Activated CD8-positive, alpha-beta T cell treated with anti-CD3 and anti-CD28 coated beads for 36 hours (primary cell): ENCODE measurements at regions not wholly inside any gene's neighbourhood (a gene's known extent, or its start where the extent isn't known, plus 50 kb on each side); places are given as distances from the start of the nearest gene placed in this dataset.

ENCODE experiments used
- ATAC-seq: fragments of 200-7000 bp; cut with Tn5 transposase; one replicate; pipeline ENCODE4 v1.10.0; 2021; ENCODE audit warnings: mild to moderate bottlenecking, moderate library complexity
- CTCF ChIA-PET: fragments of 350-600 bp; sonication (Branson Sonifier 250); formaldehyde crosslinking; loops from one replicate; lab custom pipeline; 2021; ENCODE audit warnings: antibody characterized with exemption; lab: Charles Lee
- POLR2A ChIA-PET: fragments of 350-600 bp; sonication (Branson Sonifier 250); formaldehyde crosslinking; loops from one replicate; lab custom pipeline; 2021; ENCODE audit warnings: antibody characterized with exemption; lab: Charles Lee
- DNase-seq: peaks from one replicate; pipeline ENCODE4 v3.0.0-alpha.2; 2020
- H3K27ac Mint-ChIP-seq: one replicate; pipeline ENCODE4 v1.8.0; 2021; ENCODE audit warnings: mild to moderate bottlenecking, mixed read lengths
- H3K27me3 Mint-ChIP-seq: one replicate; pipeline ENCODE4 v1.8.0; 2021; ENCODE audit warnings: mixed read lengths
- H3K36me3 Mint-ChIP-seq: one replicate; pipeline ENCODE4 v1.8.0; 2021; ENCODE audit warnings: low read depth, mixed read lengths
- H3K4me1 Mint-ChIP-seq: one replicate; pipeline ENCODE4 v1.8.0; 2021; ENCODE audit warnings: low read depth, mixed read lengths
- H3K4me3 Mint-ChIP-seq: one replicate; pipeline ENCODE4 v1.8.0; 2021; ENCODE audit warnings: mild to moderate bottlenecking, moderate library complexity, mixed read lengths
- H3K9me3 Mint-ChIP-seq: one replicate; pipeline ENCODE4 v1.8.0; 2021; ENCODE audit warnings: mixed read lengths
- intact Hi-C: fragments of 100-400 bp; cut with micrococcal nuclease; formaldehyde crosslinking; loops from one replicate; pipeline ENCODE4 v1.10.0; 2022
- TF ChIP-seq, protein P1 (sequence below): fragments of 200-600 bp; IDR thresholded peaks from one replicate; pipeline ENCODE4 v1.8.0; 2022; ENCODE audit warnings: antibody characterized with exemption, mild to moderate bottlenecking

DNA sequence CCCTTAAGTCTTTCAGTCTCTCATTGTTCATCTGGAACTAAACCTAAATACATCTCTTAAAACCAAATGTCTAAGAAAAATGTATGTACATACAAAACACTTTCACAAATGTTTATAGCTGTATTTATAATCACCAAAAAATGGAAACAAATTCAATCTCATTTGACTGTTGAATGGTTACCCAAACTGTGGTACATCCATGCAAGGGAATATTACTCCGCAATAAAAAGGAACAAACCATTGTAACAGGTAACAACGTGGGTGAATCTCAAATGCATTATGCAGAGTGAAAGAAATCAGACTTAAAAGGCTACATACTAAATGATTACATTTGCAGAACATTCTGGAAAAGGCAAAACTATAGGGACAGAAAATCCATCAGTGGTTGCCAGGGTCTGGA lies 425.2 kb downstream of the COG6 start:
- ChIA-PET POLR2A (interaction anchor here (0.9 kb wide), 1 partner anchor 69 kb away, joined by 3 read pairs; no protein-coding TSS in a partner anchor), CTCF (interaction anchor here (4.0 kb wide), 1 partner anchor 11 kb away, joined by 25 read pairs; no protein-coding TSS in a partner anchor)
- no peak overlapping the region for H3K27ac Mint-ChIP-seq
- no peak for ATAC-seq
- H3K27me3 Mint-ChIP-seq: no peaks in the 10 kb centered on the region
- H3K9me3 Mint-ChIP-seq: no peaks in the 10 kb centered on the region
- H3K4me1 Mint-ChIP-seq: peaks cover 11% of the 10 kb centered on the region
- TF ChIP-seq, protein P1, sequence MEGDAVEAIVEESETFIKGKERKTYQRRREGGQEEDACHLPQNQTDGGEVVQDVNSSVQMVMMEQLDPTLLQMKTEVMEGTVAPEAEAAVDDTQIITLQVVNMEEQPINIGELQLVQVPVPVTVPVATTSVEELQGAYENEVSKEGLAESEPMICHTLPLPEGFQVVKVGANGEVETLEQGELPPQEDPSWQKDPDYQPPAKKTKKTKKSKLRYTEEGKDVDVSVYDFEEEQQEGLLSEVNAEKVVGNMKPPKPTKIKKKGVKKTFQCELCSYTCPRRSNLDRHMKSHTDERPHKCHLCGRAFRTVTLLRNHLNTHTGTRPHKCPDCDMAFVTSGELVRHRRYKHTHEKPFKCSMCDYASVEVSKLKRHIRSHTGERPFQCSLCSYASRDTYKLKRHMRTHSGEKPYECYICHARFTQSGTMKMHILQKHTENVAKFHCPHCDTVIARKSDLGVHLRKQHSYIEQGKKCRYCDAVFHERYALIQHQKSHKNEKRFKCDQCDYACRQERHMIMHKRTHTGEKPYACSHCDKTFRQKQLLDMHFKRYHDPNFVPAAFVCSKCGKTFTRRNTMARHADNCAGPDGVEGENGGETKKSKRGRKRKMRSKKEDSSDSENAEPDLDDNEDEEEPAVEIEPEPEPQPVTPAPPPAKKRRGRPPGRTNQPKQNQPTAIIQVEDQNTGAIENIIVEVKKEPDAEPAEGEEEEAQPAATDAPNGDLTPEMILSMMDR: no peak
- no peaks in the 10 kb centered on the region for H3K36me3 Mint-ChIP-seq
- intact Hi-C loops: no loop called here
- no peak overlapping the region for H3K4me3 Mint-ChIP-seq
- DNase-seq: no peak

DNA sequence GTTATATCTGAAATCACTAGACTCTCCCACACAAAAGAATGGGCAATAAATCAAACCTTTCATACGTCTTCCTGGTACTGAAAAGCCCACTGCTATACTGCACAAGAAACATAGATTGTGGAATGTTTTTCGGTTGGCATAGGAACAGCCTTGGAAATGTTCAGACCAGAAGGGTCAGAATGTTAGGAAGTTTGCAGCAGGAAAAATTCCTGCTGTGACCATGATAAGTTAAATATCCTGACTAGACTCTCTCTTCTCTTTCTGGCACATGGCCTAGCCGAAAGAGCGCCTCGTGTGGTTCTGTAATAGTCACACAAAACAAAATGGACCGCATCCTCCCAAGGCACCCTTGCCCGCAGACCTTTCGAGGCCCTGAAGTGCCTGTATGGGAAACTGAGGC lies 427.2 kb downstream of the COG6 start:
- TF ChIP-seq, protein P1: no peak
- Mint-ChIP-seq H3K36me3 (no peaks in the 10 kb centered on the region), H3K27ac (no peak overlapping the region), H3K4me1 (peaks cover 7% of the 10 kb centered on the region), H3K4me3 (no peak overlapping the region), H3K27me3 (no peaks in the 10 kb centered on the region), H3K9me3 (no peaks in the 10 kb centered on the region)
- ChIA-PET POLR2A (no interaction called here), CTCF (no interaction called here)
- ATAC-seq (no peak), DNase-seq (no peak)
- intact Hi-C loops: no loop called here

DNA sequence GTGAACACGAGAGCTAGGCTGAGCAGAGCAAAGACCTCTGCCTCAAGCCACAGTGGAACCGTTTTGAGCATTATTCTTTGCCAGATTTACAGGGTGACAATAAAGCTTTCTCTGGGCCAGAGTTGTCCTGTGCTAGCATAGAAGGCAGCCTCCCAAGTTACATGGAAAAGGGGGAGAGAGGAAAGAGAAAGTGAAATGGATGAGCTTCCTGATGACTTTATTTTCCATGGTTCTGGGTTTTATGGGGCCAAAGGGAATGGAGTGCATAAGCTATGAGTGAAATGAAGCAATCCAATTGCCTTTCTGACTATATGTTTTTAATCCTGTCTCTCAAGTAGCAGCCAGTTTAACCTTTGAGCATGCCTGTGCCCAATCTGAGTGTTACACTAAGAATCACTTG lies 428.4 kb downstream of the COG6 start:
- Mint-ChIP-seq H3K4me3 (no peak overlapping the region), H3K9me3 (no peaks in the 10 kb centered on the region), H3K4me1 (peaks cover 1% of the 10 kb centered on the region), H3K36me3 (no peaks in the 10 kb centered on the region), H3K27ac (no peak overlapping the region), H3K27me3 (no peaks in the 10 kb centered on the region)
- intact Hi-C loops: no loop called here
- CTCF ChIA-PET: interaction anchor here (1.8 kb wide), 1 partner anchor 12 kb away, joined by 4 read pairs; no protein-coding TSS in a partner anchor
- POLR2A ChIA-PET: interaction anchor here (0.8 kb wide), 1 partner anchor 111 kb away, joined by 3 read pairs; no protein-coding TSS in a partner anchor
- ATAC-seq (no peak), DNase-seq (no peak)
- TF ChIP-seq, protein P1: no peak

DNA sequence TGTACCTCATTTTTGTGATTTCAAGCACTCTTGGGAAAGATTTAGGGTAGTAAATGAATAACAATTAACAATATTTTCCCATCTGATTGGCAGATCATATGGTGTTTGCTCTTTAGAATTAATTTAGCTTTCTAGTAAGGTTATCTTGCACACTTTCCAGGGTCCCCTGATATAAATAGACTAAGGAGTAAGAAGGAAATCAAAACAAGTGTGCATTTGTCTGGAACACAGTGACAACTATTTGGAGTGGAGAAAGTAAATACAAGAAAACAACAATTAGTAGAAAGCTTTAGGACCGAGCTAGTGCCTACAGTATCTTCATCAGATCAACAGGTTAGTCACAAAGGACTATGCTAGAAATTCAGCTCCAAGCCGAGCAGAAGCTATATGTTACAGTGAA lies 429.5 kb downstream of the COG6 start:
- no peak for DNase-seq

More for the DNA sequence above, 429.5 kb downstream of the COG6 start:
- POLR2A ChIA-PET: no interaction called here
- TF ChIP-seq, protein P1: no peak
- no peak overlapping the region for H3K4me3 Mint-ChIP-seq
- no peak overlapping the region for H3K27ac Mint-ChIP-seq
- no peaks in the 10 kb centered on the region for H3K36me3 Mint-ChIP-seq
- H3K9me3 Mint-ChIP-seq: no peaks in the 10 kb centered on the region
- ATAC-seq: no peak
- intact Hi-C loops: no loop called here
- CTCF ChIA-PET: interaction anchor here (1.8 to 3.3 kb wide), 2 partner anchors 11 to 16 kb away, joined by 4 to 20 read pairs; no protein-coding TSS in a partner anchor
- no peaks in the 10 kb centered on the region for H3K27me3 Mint-ChIP-seq
- no peaks in the 10 kb centered on the region for H3K4me1 Mint-ChIP-seq
